Tongue (tissue), 1 donor: ENCODE measurements at regions not wholly inside any gene's neighbourhood (a gene's known extent, or its start where the extent isn't known, plus 50 kb on each side); places are given as distances from the start of the nearest gene placed in this dataset.
"Not testable (repeated sequence)": the region's sequence is repeated elsewhere in the genome, so short reads cannot be mapped to it uniquely, and the experiment has no call there.

Experiments
- DNase-seq: peaks from one replicate; pipeline ENCODE4 v3.0.0-alpha.2; 2015

GRCh38 chr14:105971593-105972500 is 445.5 kb downstream of the TMEM121 start:
- DNase-seq = no peak

- no peak for DNase-seq
Observed at GRCh38 chr14:105974902-105975301, 448.5 kb downstream of the TMEM121 start.

- DNase-seq = no peak
Observed at GRCh38 chr14:105978618-105979295, 452.4 kb downstream of the TMEM121 start.

GRCh38 chr14:105979446-105979845 is 453.1 kb downstream of the TMEM121 start:
- DNase-seq = no peak

DNA sequence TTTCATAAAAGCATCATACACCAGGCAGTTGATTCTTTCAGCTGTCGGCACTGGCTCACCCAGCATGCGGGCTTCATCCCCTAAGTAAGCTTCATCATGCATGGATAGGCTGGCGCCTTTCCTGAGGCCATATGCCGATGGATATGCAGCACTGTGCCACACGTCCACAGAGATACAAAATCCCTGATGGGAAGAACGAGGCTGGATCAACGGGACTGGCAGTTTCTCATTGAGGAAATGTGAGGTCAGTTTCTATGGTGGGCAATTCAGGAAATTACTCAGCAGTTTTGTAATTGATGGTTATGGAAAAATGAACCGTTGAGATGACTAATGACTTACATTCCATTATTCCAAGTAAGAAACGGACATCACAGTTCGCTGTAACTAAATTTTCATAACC is 453.8 kb downstream of the TMEM121 start:
- DNase-seq = no peak

GRCh38 chr14:105981517-105982302 is 455.3 kb downstream of the TMEM121 start:
- not testable (repeated sequence) for DNase-seq

- no peak for DNase-seq
Observed at GRCh38 chr14:105982664-105983063, 456.3 kb downstream of the TMEM121 start.

DNA sequence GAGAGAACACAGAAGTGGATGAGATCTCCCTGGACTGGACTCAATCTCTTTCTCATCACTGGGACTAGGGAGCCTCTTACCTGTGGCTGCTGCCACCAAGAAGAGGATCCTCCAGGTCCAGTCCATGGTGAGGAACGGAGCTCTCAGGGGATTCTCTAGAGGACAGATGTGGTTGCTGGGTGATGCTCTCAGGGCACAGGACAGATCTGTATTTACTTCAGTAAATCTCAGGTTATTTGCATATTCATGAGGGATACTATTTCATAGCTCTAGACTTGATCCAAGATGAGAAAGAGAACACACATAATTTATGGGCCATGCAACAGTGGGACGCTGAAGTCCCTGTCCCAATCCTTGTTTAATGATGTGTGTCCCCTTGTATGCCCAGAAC is 460.5 kb downstream of the TMEM121 start:
- DNase-seq = no peak

DNA sequence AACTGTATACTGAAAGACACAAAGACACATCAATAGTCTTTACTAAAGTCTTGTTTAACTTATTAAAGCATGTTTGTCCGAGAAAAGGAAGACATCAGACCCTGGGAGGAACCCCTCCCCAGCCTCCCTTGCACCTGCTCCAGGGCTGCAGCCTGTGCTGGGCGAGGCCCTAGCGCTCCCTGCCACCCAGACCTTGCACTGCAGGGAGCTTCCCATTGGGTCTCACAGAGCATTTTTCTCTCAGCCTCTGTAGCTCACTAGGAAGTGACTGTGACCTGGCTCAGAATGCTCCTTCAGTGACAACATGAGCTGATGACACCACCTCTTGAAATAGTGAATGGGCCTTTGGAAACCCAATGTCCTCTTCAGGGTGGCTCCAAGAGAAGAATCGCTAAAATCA is 461.2 kb downstream of the TMEM121 start:
- no peak for DNase-seq

DNA sequence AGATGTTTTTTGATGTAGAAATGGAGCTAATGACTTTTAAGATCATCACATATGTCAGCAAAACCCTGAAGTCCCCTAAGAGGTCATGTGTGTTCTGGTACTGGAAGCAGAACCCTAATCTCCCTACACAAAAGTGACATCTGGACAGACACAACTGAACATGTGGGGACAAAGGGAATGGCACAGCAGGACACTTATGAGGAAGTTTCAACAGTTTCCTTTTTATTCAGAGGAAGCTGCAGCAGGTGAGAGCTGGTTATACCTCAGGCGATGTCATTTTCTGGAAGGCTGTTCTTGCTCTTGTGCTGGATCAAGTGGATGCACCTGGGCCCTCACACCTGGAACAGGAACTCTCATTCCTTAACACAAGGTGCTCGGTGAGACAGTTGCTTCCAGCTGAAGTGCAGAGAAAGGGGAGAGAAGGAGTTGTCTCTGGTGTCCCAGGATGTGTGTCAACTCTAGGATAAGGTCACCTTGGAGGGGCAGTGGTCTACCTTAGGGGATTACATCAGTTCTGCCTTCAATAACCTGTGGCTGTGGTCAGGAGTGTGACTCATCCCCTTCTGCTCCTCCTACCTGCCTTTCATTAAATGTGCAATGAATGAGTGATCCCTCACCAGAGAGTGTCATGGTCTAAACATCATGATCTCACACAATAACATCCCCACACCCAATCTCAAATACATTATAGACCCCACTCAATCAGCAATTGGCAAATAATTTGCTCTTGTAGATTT is 463.4 kb downstream of the TMEM121 start:
- DNase-seq = no peak

- DNase-seq = not testable (repeated sequence)
Observed at GRCh38 chr14:105991677-105992076, 465.3 kb downstream of the TMEM121 start.

GRCh38 chr14:105993814-105994213 is 467.4 kb downstream of the TMEM121 start:
- DNase-seq = no peak

GRCh38 chr14:105995011-105995710 is 468.8 kb downstream of the TMEM121 start:
- not testable (repeated sequence) for DNase-seq

DNA sequence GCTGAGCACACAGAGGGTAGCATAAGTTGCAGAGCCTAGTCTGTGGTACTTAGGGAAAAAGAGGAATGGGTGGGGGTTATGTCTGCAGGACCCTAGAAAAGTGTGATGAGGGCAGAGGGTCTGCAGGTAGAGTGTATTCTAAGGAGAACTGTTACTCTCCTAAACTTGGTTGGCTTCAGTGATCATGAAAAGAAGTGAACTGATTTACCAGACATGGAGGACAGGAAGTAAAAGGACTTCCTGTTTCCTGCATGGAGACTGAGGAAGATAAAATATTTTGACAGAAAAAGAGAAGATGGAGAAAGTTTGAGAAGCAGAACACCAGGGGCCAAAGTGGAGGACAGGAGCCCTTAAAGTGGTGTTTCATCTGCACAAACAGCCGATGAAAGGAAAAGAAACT is 472.2 kb downstream of the TMEM121 start:
- DNase-seq = not testable (repeated sequence)

- DNase-seq = peak; percentile 1
Observed at GRCh38 chr14:105999361-106000028, 473.1 kb downstream of the TMEM121 start.

DNA sequence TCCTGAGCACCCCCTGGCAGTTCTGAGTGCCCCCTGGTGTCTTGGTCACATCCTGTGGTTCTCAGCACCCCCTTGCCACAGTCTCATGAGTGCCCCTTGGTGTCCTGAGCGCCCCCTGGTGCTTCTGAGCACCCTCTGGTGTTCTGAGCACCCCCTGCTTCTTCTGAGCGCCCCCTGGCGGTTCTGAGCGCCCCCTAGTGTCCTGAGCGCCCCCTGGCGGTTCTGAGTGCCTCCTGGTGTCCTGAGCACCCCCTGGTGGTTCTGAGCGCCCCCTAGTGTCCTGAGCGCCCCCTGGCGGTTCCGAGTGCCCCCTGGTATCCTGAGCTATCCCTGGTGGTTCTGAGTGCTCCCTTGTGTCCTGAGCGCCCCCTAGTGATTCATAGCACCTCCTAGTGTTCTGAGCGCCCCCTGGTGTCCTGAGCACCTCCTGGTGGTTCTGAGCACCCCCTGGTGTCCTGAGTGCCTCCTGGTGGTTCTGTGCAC is 473.7 kb downstream of the TMEM121 start:
- not testable (repeated sequence) for DNase-seq

GRCh38 chr14:106001277-106001676 is 474.9 kb downstream of the TMEM121 start:
- not testable (repeated sequence) for DNase-seq

DNA sequence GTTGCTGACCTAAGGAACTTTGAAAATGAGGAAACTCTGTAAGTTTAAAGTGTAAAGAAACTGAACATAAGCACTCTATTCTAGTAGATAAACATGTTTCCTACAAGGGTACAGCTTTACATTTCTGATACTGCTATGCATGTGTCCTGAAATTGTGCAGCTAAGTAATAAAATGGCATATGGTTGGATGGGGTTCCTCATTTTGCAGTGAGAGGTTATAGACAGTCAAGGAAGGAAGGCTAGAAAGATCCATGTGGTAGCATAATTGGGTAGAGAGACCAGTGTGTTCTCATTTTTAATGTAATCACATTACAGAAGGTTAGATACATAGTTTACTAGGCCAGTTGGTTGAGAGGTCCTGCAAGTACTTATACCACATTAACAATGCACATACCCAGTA is 477.0 kb downstream of the TMEM121 start:
- DNase-seq = no peak

DNA sequence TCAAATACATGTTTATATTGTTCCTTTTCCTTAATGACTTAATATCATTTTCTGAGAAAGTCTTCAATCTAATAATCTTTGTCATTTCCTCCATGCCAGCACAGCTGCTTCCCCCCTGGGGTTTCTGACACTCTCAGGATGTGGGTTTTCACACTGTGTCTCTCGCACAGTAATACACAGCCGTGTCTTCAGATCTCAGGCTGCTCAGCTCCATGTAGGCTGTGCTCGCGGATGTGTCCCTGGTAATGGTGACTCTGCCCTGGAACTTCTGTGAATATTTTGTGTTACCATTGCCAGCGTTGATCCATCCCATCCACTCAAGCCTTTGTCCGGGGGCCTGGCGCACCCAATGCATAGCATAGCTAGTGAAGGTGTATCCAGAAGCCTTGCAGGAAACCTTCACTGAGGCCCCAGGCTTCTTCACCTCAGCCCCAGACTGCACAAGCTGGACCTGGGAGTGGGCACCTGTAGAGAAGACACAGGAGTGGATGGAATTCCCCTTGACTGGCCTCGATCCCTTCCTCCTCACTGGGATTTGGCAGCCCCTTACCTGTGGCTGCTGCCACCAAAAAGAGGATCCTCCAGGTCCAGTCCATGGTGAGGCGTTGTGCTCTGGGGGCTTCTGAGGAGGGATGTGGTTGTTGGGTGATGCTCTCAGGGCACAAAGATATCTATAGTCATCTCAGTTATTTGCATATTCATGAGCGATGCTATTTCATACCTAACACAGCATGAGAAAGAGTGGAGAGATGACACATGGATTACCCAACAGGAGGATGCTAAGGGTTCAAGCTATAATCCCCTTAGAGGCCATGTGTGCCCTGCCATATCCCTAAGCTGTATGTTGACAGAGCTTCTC is 478.8 kb downstream of the TMEM121 start:
- DNase-seq = not testable (repeated sequence)

GRCh38 chr14:106006043-106006442 is 479.7 kb downstream of the TMEM121 start:
- DNase-seq = not testable (repeated sequence)
